Natural killer cell treated with Interleukin-12 subunit alpha and Interleukin-12 subunit beta and Interleukin-15 and Interleukin-18, amount 100 ng/mL, for 72 hours (primary cell): ENCODE measurements at regions not wholly inside any gene's neighbourhood (a gene's known extent, or its start where the extent isn't known, plus 50 kb on each side); places are given as distances from the start of the nearest gene placed in this dataset.
"Not testable (repeated sequence)": the region's sequence is repeated elsewhere in the genome, so short reads cannot be mapped to it uniquely, and the experiment has no call there.

Source experiments
- ATAC-seq, 2 donors: fragments of 150-1000 bp; cut with Tn5 transposase in 1 of 2; sonication (Bioruptor Pico), chemical (Tn5 transposase) in 1 of 2; 2 replicates each; pipeline ENCODE4 v1.10.0; 2021
- DNase-seq: peaks from one replicate; pipeline ENCODE4 v3.0.0; 2022; ENCODE audit warnings: low spot score
- H3K27ac Mint-ChIP-seq, 2 donors: 1 replicate in 1 of 2; 2 replicates in 1 of 2; pipeline ENCODE4 v1.8.0; 2022; ENCODE audit warnings: mixed read lengths in 2 of 2, mild to moderate bottlenecking in 1 of 2, moderate library complexity in 1 of 2
- H3K27me3 Mint-ChIP-seq, 2 donors: 1 replicate in 1 of 2; 2 replicates in 1 of 2; pipeline ENCODE4 v1.8.0; 2022; ENCODE audit warnings: mixed read lengths in 2 of 2
- H3K36me3 Mint-ChIP-seq: one replicate; pipeline ENCODE4 v1.8.0; 2022; ENCODE audit warnings: mixed read lengths
- H3K4me1 Mint-ChIP-seq, 2 donors: 1 replicate in 1 of 2; 2 replicates in 1 of 2; pipeline ENCODE4 v1.8.0; 2022; ENCODE audit warnings: low read depth in 2 of 2, mixed read lengths in 2 of 2, mild to moderate bottlenecking in 1 of 2
- H3K4me3 Mint-ChIP-seq: one replicate; pipeline ENCODE4 v1.8.0; 2022; ENCODE audit warnings: mixed read lengths
- H3K9me3 Mint-ChIP-seq: 2 replicates; pipeline ENCODE4 v1.8.0; 2022; ENCODE audit warnings: mixed read lengths

- peaks cover 18% of the 10 kb centered on the region for H3K9me3 Mint-ChIP-seq
- H3K36me3 Mint-ChIP-seq: peaks cover 21% of the 10 kb centered on the region
- H3K27ac Mint-ChIP-seq: no peak overlapping the region
- H3K4me3 Mint-ChIP-seq: no peak overlapping the region
- H3K27me3 Mint-ChIP-seq: no peaks in the 10 kb centered on the region
- no peaks in the 10 kb centered on the region for H3K4me1 Mint-ChIP-seq
- no peak for DNase-seq
- ATAC-seq: no peak
Observed at GRCh38 chr14:39562175-39562574, 129.9 kb upstream of the FBXO33 start.

GRCh38 chr14:39558525-39558924 is 126.3 kb upstream of the FBXO33 start:
- peaks cover 26% of the 10 kb centered on the region for H3K36me3 Mint-ChIP-seq
- no peak overlapping the region for H3K27ac Mint-ChIP-seq
- H3K4me1 Mint-ChIP-seq: no peaks in the 10 kb centered on the region
- H3K27me3 Mint-ChIP-seq: no peaks in the 10 kb centered on the region
- ATAC-seq (no peak), DNase-seq (no peak)
- no peak overlapping the region for H3K4me3 Mint-ChIP-seq
- peaks cover 30% of the 10 kb centered on the region for H3K9me3 Mint-ChIP-seq

- DNase-seq: no peak
- Mint-ChIP-seq H3K4me3 (no peak overlapping the region), H3K27me3 (no peaks in the 10 kb centered on the region), H3K4me1 (no peaks in the 10 kb centered on the region), H3K9me3 (peaks cover 27% of the 10 kb centered on the region), H3K36me3 (peaks cover 26% of the 10 kb centered on the region), H3K27ac (no peak overlapping the region)
- no peak for ATAC-seq
Observed at GRCh38 chr14:39555749-39556148, 123.5 kb upstream of the FBXO33 start.

GRCh38 chr14:39554576-39554975 is 122.3 kb upstream of the FBXO33 start:
- ATAC-seq: no peak
- Mint-ChIP-seq H3K4me1 (no peaks in the 10 kb centered on the region), H3K27me3 (no peaks in the 10 kb centered on the region), H3K9me3 (peaks cover 27% of the 10 kb centered on the region), H3K4me3 (no peak overlapping the region), H3K36me3 (peaks cover 23% of the 10 kb centered on the region), H3K27ac (no peak overlapping the region)
- no peak for DNase-seq

- Mint-ChIP-seq H3K36me3 (peaks cover 20% of the 10 kb centered on the region), H3K27ac (no peak overlapping the region), H3K27me3 (no peaks in the 10 kb centered on the region), H3K9me3 (peaks cover 21% of the 10 kb centered on the region), H3K4me3 (no peak overlapping the region), H3K4me1 (no peaks in the 10 kb centered on the region)
- no peak for DNase-seq
- no peak for ATAC-seq
Observed at GRCh38 chr14:39548358-39548757, 116.1 kb upstream of the FBXO33 start.

GRCh38 chr14:39547845-39548244 is 115.6 kb upstream of the FBXO33 start:
- ATAC-seq (no peak), DNase-seq (no peak)
- no peaks in the 10 kb centered on the region for H3K27me3 Mint-ChIP-seq
- H3K27ac Mint-ChIP-seq: no peak overlapping the region
- H3K4me3 Mint-ChIP-seq: no peak overlapping the region
- H3K4me1 Mint-ChIP-seq: no peaks in the 10 kb centered on the region
- peaks cover 21% of the 10 kb centered on the region for H3K9me3 Mint-ChIP-seq
- H3K36me3 Mint-ChIP-seq: peaks cover 20% of the 10 kb centered on the region

GRCh38 chr14:39505812-39506211 is 73.6 kb upstream of the FBXO33 start:
- Mint-ChIP-seq H3K27ac (no peak overlapping the region), H3K4me1 (no peaks in the 10 kb centered on the region), H3K36me3 (peaks cover 12% of the 10 kb centered on the region), H3K4me3 (no peak overlapping the region), H3K27me3 (no peaks in the 10 kb centered on the region), H3K9me3 (peaks cover 10% of the 10 kb centered on the region)
- ATAC-seq (no peak), DNase-seq (no peak)

- no peak overlapping the region for H3K27ac Mint-ChIP-seq
- ATAC-seq: no peak
- no peaks in the 10 kb centered on the region for H3K36me3 Mint-ChIP-seq
- H3K9me3 Mint-ChIP-seq: peaks cover 9% of the 10 kb centered on the region
- DNase-seq: no peak
- no peaks in the 10 kb centered on the region for H3K27me3 Mint-ChIP-seq
- no peak overlapping the region for H3K4me3 Mint-ChIP-seq
- no peaks in the 10 kb centered on the region for H3K4me1 Mint-ChIP-seq
Observed at GRCh38 chr14:39500253-39500652, 68.0 kb upstream of the FBXO33 start.

GRCh38 chr14:39499514-39499913 is 67.3 kb upstream of the FBXO33 start:
- H3K9me3 Mint-ChIP-seq: peaks cover 6% of the 10 kb centered on the region
- H3K36me3 Mint-ChIP-seq: no peaks in the 10 kb centered on the region
- DNase-seq: no peak
- H3K4me3 Mint-ChIP-seq: no peak overlapping the region
- no peaks in the 10 kb centered on the region for H3K27me3 Mint-ChIP-seq
- ATAC-seq: no peak
- no peaks in the 10 kb centered on the region for H3K4me1 Mint-ChIP-seq
- no peak overlapping the region for H3K27ac Mint-ChIP-seq

GRCh38 chr14:39497677-39498076 is 65.4 kb upstream of the FBXO33 start:
- not testable (repeated sequence) for H3K27me3 Mint-ChIP-seq, H3K4me1 Mint-ChIP-seq, H3K36me3 Mint-ChIP-seq, H3K27ac Mint-ChIP-seq, ATAC-seq, DNase-seq, H3K9me3 Mint-ChIP-seq, H3K4me3 Mint-ChIP-seq

- no peaks in the 10 kb centered on the region for H3K36me3 Mint-ChIP-seq
- H3K4me3 Mint-ChIP-seq: no peak overlapping the region
- H3K4me1 Mint-ChIP-seq: no peaks in the 10 kb centered on the region
- H3K27ac Mint-ChIP-seq: no peak overlapping the region
- peaks cover 0 to 4% of the 10 kb centered on the region in 2 donors for H3K27me3 Mint-ChIP-seq
- DNase-seq (no peak), ATAC-seq (no peak)
- H3K9me3 Mint-ChIP-seq: peaks cover 5% of the 10 kb centered on the region
Observed at GRCh38 chr14:39492267-39492666, 60.0 kb upstream of the FBXO33 start.

GRCh38 chr14:39491134-39491571 is 58.9 kb upstream of the FBXO33 start:
- Mint-ChIP-seq H3K27ac (no peak overlapping the region), H3K27me3 (peaks cover 0 to 4% of the 10 kb centered on the region in 2 donors), H3K4me1 (no peaks in the 10 kb centered on the region), H3K9me3 (peaks cover 4% of the 10 kb centered on the region), H3K4me3 (no peak overlapping the region), H3K36me3 (no peaks in the 10 kb centered on the region)
- no peak for DNase-seq
- ATAC-seq: no peak

GRCh38 chr14:39488600-39488999 is 56.4 kb upstream of the FBXO33 start:
- no peaks in the 10 kb centered on the region for H3K9me3 Mint-ChIP-seq
- no peak overlapping the region for H3K4me3 Mint-ChIP-seq
- H3K36me3 Mint-ChIP-seq: no peaks in the 10 kb centered on the region
- no peaks in the 10 kb centered on the region for H3K4me1 Mint-ChIP-seq
- ATAC-seq (no peak), DNase-seq (no peak)
- H3K27me3 Mint-ChIP-seq: peaks cover 0 to 4% of the 10 kb centered on the region in 2 donors
- no peak overlapping the region for H3K27ac Mint-ChIP-seq

- no peaks in the 10 kb centered on the region for H3K4me1 Mint-ChIP-seq
- ATAC-seq (no peak), DNase-seq (no peak)
- no peak overlapping the region for H3K4me3 Mint-ChIP-seq
- H3K27me3 Mint-ChIP-seq: peaks cover 6 to 9% of the 10 kb centered on the region in 2 donors
- H3K27ac Mint-ChIP-seq: no peak overlapping the region
- no peaks in the 10 kb centered on the region for H3K36me3 Mint-ChIP-seq
- H3K9me3 Mint-ChIP-seq: no peaks in the 10 kb centered on the region
Observed at GRCh38 chr14:39483682-39484081, 51.4 kb upstream of the FBXO33 start.
